ENCODE measurements at regions not wholly inside any gene's neighbourhood (a gene's known extent, or its start where the extent isn't known, plus 50 kb on each side); places are given as distances from the start of the nearest gene placed in this dataset.

GRCh38 chr10:44301781-44302355, 83.0 kb downstream of the CXCL12 start:
- DNase-seq (ENCODE audit: low read depth), result no peak

- DNase-seq (ENCODE audit: low read depth), result no peak
Observed at GRCh38 chr10:44300666-44301649, 83.9 kb downstream of the CXCL12 start.

- no peak for DNase-seq (ENCODE audit: low read depth)
Observed at GRCh38 chr10:44298713-44299112, 86.2 kb downstream of the CXCL12 start.

GRCh38 chr10:44297963-44298362, 86.9 kb downstream of the CXCL12 start:
- no peak for DNase-seq (ENCODE audit: low read depth)

DNA sequence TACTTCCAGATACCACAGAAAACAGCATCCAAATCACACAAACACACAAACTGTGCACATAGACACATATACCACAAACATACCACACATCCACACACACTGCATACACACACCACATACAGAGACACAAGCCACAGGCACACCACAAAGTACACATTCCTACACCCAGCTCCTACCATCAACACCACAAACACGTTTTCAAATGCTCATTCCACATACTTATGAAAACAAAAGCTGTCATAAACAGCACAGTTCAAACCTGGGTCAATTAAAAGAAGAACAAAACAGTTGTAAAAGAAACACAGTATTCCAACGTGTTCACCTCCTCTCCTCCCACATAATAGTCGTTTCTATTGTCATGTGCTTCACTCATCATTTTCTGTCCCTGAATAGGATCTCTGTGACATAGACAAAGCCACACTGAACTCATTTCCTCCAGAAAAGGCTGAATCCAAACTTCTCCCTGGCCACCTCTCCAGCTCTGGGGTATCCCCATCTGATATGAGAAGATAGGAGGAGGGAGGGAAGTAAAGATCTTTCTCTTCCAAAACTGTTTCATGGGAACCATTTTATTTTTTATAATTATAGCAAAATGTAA, 89.2 kb downstream of the CXCL12 start:
- DNase-seq (ENCODE audit: low read depth), result no peak

GRCh38 chr10:44294726-44295412, 90.0 kb downstream of the CXCL12 start:
- DNase-seq (ENCODE audit: low read depth), result no peak

DNA sequence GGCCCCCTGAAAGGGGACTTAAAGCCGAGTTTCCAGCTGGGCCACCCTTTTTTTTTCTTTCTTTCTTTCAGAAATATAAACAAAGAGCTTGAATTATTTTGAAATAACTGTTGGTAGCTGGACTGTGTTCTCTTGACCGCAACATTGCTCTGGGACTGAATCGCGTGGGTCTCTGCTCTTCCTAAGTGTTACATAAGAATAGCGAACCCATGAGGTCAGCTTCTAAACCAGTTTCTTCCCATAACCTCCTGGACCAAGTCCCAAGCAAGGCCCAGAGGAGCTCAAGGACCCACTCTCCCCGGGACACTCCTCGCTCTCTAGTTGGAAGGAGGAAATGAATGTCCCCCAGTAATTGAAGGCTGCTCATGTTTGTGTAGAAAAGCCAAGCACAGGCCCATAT, 91.1 kb downstream of the CXCL12 start:
- DNase-seq (ENCODE audit: low read depth), result no peak

GRCh38 chr10:44293306-44293778, 91.6 kb downstream of the CXCL12 start:
- no peak for DNase-seq (ENCODE audit: low read depth)

DNA sequence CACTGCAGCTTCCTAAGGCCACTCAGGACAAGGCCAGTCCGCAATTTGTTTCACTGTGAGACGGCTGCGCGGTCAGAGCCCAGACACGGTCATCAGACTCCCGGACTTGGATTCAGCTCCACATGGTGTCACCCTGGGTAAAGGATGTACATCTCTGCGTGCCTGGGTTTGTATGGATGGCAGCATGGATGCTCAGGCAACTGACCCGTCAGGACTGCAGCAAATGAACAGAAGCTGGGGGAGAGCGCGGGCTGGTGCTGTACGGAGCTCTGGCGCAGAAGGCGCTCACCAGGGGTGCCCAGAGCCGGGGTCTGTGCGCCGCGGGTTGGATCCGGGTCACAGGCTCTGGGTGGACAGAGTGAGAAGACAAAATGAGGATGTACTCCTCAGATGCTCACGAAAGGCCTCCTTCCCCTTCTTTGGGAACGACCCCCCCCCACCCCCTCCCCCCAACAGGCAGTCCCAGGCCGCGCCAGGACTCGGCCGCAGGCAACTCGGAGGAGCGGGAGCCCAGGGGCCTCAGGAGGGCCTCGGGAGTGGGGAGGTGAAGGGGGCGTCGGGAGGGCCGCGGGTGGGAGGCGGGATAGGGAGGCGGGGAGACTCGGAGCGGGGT, 92.4 kb downstream of the CXCL12 start:
- no peak for DNase-seq (ENCODE audit: low read depth)

- no peak for DNase-seq (ENCODE audit: low read depth)
Observed at GRCh38 chr10:44291091-44291490, 93.8 kb downstream of the CXCL12 start.

DNA sequence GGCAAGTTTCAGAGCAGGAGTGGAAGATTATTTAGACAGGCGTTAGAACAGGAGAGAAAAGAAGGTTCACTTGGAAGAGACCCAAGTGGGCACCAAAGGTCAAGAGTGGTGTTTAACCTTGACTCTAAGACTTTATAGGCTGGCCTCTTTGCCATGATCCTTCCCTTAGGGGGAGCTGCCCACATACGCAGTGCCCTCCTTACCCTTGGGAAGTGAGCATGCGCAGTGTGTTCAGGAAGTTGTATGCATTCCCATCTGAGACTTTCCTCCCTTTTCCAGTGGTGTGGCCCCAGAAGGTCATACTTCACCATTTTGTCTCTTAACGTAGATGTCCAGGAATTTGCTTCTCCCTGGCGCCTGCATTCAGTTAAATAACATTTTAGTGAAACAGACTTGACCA, 95.8 kb downstream of the CXCL12 start:
- no peak for DNase-seq (ENCODE audit: low read depth)

DNA sequence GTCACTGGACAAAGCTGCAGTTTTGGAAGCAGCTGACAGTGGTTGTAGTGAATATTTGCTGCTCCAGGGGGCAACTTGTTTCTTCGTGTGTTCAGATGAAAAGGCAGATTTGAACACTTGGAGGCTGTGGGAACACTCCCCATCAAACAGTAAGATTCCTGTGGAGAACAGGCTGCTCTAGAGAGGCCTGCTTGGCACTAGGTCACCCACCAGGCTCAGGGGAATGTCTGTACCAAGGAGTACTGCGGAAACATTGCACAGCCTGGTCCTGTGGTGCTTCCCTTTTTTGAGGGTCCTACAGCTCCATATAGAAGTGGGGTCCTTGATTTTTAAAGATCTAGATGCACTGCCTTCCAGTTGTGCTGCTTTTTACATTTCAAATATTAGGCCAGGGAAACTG, 97.5 kb downstream of the CXCL12 start:
- DNase-seq (ENCODE audit: low read depth), result no peak

DNA sequence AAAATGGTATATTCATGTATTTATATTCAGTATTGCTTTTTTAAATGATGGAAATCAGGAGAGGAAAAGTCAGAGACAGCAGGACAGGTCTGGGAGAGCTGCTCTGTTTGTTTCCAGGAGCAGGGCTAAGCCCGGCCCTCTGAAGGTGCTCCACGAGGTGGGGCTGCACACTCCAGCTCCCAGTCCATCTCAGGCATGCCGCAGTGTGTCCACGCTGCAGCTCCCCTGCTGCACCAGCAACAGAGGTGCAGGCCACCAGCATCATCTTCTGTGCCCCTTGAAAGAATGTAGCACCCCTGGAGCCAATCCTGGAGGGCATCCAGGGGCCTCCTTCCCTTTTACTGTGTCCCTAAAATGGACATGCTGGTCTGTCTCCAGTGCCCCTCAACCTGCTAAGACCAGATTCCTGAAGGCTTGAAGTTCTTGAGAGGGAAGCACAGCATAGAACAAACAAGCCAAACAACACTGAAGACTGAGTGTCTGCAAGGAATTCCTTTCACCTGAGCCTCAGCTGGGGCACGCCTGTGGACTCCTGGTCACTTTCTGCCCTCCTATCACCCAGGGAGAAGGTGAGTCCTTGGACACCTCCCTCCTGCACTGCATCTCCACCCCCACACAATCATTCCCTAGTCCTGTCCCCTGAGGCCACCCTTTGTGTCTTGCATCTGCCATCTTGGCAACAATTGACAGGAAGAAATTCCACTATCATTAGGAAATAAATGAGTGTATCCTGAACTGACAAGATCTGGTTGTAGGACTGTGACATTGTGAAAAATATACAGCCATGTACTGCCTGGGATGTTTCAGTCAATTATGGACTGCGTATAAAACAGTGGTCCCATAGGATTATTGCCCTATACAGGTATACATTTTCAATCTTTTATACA, 100.5 kb downstream of the CXCL12 start:
- DNase-seq (ENCODE audit: low read depth), result no peak

GRCh38 chr10:44282626-44283300, 102.1 kb downstream of the CXCL12 start:
- no peak for DNase-seq (ENCODE audit: low read depth)

DNA sequence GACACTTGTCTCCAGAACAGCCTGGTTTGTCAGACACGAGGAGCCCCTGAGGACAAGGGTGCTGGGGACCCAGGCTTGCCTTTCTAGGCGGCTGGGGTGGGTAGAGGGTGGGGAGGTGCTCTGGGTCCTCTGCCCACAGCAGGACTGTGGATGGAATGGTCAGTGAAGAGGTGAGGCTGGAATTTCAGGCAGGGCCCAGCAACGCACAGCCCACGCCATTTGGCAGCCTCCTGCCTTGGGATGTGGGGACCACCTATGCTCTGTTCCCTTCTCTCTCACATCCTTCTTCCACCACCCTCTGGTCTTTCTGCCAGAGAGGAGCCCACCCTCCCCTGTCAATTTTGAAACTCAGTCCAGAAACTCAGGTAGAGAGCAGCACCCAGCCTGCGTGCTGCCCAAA, 103.2 kb downstream of the CXCL12 start:
- no peak for DNase-seq (ENCODE audit: low read depth)

- DNase-seq (ENCODE audit: low read depth), result no peak
Observed at GRCh38 chr10:44281089-44281613, 103.7 kb downstream of the CXCL12 start.

DNA sequence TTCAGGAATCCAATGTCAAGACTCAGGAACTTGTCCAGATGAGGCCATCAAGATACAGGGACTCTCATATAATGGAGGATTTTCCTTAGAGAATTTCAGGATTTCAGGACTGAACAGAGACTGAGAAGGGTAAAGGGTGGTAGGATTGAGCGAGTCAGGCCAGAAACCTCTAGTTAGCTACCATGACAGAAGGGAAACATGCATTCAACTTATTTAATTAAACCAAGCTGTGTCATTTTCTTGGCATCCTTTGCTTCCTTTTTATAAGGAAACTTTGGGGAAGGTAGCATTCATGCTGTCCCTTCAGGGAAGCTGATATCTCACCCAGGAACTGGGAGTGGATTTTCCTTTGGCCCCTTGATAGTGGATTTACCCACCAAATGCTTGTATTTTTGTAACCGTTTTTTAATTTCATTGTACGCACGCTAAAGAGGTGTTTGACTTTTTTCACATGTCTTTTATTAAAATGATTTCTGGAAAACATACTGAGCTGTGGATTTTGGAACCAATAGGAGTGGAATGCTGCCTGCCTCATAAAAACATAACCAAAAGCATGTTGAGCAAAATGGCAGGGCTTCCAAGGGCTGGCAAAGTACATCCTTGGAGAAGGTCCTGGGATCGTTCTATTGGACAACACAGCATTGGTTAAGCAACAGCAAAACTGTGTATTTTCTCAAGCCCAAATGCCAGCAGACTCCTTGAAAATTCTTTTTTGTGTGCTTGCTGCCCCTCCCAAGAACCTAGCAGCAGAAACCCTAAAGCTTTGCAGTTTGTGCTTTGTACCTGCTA, 104.5 kb downstream of the CXCL12 start:
- no peak for DNase-seq (ENCODE audit: low read depth)

- no peak for DNase-seq (ENCODE audit: low read depth)
Observed at GRCh38 chr10:44279426-44280126, 105.3 kb downstream of the CXCL12 start.
